LNCAP (cell line): ENCODE measurements at regions not wholly inside any gene's neighbourhood (a gene's known extent, or its start where the extent isn't known, plus 50 kb on each side); places are given as distances from the start of the nearest gene placed in this dataset.

ENCODE experiments used
- TF ChIP-seq, protein P1 (sequence below): fragments of 450-650 bp; IDR thresholded peaks from 2 replicates; pipeline ENCODE4 v1.5.1; 2017; ENCODE audit warnings: mild to moderate bottlenecking

DNA sequence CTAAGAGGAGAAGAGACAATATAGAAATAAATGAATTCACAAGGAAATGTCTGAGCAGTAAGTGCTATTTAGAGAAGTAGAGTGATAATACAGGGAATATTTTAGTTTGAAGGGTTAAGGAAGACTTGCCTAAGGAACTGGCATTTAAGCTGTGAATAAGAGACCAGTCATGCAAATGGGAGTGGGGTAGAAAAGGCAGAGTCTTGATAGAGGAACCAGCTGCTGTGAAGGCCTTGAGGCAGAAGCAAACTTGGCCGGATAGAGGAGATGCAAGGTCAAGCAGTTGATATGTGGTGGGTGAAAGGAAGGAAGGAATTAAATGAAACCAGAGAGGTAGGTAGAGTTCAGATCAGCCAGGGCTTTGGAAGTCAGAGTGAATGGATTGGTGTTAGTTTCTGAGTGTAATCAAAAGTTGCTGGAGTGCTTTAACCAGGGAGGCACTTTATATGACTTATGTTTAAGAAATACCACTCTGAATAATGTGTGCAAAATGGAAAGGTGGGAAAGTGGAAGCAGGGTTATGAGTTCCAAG is 198.4 kb upstream of the SESN3 start:
- TF ChIP-seq, protein P1, sequence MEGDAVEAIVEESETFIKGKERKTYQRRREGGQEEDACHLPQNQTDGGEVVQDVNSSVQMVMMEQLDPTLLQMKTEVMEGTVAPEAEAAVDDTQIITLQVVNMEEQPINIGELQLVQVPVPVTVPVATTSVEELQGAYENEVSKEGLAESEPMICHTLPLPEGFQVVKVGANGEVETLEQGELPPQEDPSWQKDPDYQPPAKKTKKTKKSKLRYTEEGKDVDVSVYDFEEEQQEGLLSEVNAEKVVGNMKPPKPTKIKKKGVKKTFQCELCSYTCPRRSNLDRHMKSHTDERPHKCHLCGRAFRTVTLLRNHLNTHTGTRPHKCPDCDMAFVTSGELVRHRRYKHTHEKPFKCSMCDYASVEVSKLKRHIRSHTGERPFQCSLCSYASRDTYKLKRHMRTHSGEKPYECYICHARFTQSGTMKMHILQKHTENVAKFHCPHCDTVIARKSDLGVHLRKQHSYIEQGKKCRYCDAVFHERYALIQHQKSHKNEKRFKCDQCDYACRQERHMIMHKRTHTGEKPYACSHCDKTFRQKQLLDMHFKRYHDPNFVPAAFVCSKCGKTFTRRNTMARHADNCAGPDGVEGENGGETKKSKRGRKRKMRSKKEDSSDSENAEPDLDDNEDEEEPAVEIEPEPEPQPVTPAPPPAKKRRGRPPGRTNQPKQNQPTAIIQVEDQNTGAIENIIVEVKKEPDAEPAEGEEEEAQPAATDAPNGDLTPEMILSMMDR = no peak

DNA sequence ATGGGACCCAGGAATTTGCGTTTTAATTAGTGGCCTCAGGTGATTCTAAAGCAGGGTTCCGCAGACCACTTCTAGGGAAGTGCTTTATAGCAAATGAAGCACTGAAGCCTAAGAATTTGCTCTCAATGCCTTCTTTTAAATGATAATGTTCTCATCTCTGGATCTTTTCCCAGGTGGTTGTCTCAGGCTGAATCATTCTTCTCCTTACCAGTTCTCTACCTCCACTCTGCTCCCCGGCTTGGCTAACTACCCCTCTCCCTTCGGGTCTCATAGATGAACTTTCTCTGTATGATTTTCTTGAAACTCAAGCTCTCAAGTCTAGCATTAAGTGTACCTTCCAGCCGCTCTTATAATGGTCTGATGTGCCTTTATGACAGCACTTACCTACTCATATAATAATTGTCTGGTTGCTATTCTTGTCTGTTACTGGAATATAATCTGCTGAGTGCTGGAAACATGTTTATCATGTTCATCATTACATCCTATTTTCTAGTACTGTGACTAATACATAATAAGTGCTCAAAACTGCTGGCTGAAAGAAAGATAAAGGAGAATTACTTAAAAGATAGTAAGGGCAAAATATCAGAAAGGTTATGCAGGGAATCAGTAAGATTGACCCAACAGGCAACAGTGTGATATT is 195.9 kb upstream of the SESN3 start:
- TF ChIP-seq, protein P1 = no peak

DNA sequence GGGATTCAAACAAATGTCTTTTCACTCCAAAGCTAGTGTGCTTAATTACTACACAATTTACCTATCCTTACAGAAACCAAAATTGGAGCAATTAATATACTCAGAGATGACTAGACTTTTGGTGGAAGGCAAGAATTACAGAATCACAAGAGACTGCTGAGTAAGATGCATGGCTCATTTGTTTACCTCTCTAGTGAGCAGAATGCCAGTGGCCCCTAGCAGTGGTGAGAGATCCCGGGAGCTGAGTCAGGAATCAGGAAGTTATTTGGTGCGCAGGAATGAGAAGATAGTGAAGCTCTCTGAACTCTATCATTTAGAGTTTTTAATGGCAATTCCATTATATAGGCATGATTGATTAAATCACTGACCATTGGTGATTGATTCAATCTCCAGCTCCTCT is 188.9 kb upstream of the SESN3 start:
- TF ChIP-seq, protein P1 = no peak

DNA sequence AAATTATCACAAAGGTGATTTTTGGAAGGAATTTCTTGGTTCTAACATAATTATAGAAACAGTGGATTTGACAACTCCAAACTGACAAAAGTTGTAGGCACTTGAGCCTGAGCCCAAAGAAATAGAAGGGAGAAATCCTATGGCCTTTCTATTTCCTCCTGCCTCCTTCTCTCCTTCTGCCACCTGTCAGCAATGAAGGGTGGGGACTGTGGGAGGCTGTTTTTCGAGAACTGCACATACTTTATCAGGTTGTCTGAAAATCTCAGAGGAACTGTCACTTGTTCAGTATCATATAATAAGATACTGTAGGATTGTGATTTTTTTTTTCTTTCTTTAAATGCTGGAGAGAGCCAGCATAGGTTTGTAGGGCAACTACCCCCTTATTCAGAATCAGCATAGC is 187.9 kb upstream of the SESN3 start:
- TF ChIP-seq, protein P1 = no peak

DNA sequence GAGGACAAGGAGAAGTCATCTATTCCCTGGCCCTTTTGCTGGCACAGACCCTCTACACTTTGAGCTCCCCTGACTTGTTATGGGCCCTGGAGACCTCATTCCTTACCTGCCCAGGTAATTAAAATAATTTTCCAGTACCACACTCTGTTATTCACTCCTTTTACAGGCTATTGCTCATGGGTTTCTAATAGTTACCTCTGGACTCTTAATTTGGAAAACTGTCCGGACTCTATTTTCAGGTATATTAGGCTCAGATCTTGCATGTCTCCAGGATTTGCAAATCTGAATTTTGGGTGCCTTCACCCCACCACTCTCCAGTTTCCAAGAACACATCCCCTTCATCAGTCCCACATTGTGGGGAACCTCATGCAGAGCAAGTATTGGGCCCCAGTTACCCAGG is 186.8 kb upstream of the SESN3 start:
- TF ChIP-seq, protein P1 = no peak

DNA sequence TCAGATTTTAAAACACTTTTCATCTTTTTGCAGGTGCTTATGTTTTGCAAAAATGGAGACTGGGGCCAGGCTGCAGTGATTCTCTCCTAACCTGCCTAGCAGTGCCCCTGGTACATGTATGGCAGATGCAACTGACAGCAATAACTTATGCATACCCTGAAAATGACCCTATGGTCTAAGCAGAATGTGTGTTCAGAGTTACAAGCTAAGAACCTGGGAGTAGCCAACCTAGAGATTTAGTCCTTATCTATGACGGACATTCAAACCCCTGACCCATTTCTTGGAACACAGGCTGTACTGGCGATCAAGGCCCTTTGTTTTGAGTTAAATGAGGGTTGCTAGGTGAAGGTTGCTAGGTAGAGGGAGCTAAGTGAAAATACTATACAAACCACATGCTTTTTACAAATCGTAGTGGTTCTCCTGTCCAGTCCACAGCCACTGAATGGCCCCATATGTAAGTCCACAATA is 184.9 kb upstream of the SESN3 start:
- TF ChIP-seq, protein P1 = no peak

DNA sequence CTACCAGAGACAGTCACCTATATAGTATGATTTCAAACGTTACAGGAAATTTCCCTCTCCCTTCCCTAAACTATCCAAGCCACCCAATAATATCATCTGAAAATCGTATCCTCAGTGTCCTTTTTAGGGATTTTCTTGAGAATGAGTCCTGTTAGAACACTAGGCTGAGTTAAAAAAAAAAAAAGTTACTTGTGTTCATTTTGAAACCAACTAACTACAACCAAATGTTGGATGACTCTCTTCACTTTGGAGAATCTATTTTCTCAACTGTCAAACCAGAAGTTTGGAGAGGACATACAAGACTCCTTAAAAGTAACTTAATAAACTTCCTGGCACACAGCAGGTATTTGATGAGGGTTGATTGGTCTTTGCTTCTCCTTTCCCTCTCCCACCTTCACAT is 183.2 kb upstream of the SESN3 start:
- TF ChIP-seq, protein P1 = no peak

DNA sequence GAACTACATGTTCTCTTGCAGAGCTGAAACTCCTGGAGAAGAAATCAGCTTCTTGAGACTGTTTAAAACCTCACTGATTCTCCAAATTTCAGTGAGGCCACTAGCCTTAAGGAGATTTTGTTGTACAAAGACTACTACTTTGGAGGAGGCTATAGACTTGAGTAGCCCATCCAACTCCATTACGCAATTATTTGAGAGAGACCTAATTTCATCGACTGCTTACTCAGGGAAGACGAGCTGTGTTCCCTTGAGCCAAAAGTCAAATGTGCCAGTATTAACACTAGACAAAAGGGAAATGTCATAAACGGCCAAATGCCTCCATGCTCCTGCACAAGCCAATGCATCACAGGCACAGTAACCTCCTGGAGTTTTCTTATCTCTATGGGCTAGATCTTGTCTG is 182.8 kb upstream of the SESN3 start:
- TF ChIP-seq, protein P1 = no peak
